ENCODE measurements at regions not wholly inside any gene's neighbourhood (a gene's known extent, or its start where the extent isn't known, plus 50 kb on each side); places are given as distances from the start of the nearest gene placed in this dataset.

DNA sequence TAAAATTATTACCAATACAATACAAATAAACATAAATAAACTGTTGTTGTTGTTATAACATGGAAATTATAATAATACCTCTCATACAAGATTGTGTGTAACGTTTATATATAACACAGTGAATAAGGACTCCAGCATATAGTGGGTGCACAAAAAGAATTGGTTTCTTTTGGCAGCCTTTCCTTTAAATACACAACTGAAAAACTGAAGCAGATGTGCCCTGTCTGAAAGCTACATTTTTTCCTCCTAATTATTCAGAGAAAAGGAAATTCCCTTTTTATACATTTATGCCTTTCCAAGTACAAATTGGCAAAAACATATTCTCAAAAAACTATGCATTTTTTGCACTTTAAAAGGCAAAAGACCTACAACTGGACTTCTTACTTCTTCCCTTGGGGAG is 928.9 kb upstream of the NR2F2 start:
- Histone ChIP-seq H3K36me3 (ENCODE audit: insufficient read depth, low read length) (no peaks in the 10 kb centered on the region), H3K27ac (ENCODE audit: low read depth, low read length) (no peak overlapping the region), H3K4me3 (ENCODE audit: low read depth in 1 of 2, low read length in 2 of 2) (no peak overlapping the region), H3K27me3 (ENCODE audit: control insufficient read depth in 1 of 2, insufficient read depth in 2 of 2, low read length in 2 of 2) (no peaks in the 10 kb centered on the region), H3K9me3 (ENCODE audit: low read length) (no peaks in the 10 kb centered on the region), H3K4me1 (ENCODE audit: insufficient read depth, low read length) (no peaks in the 10 kb centered on the region), H3K9ac (ENCODE audit: low read length) (no peak overlapping the region)

DNA sequence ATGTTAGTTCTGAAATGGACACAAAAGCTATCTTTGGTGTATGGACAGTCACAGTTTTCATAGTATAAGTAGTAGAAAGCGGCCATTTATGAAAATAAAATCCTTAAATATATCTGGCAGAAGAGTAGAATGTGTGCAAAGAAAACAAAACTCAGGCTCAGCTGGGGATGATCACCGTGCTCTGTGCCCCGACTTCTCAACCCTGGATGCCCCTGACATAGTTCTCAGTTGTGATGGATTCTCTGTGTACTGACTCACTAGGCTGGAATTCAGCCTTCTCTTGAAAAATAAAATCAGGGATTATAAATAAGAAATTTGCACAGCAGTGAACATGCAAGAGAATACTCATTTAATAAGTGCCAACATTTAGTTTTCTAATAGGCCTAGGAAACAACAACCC is 925.1 kb upstream of the NR2F2 start:
- H3K27ac ChIP-seq (ENCODE audit: low read depth, low read length), result no peak overlapping the region
- H3K4me1 ChIP-seq (ENCODE audit: insufficient read depth, low read length), result no peaks in the 10 kb centered on the region
- no peaks in the 10 kb centered on the region for H3K9me3 ChIP-seq (ENCODE audit: low read length)
- no peaks in the 10 kb centered on the region for H3K36me3 ChIP-seq (ENCODE audit: insufficient read depth, low read length)
- no peak overlapping the region for H3K4me3 ChIP-seq (ENCODE audit: low read depth in 1 of 2, low read length in 2 of 2)
- no peak overlapping the region for H3K9ac ChIP-seq (ENCODE audit: low read length)
- no peaks in the 10 kb centered on the region for H3K27me3 ChIP-seq (ENCODE audit: control insufficient read depth in 1 of 2, insufficient read depth in 2 of 2, low read length in 2 of 2)

DNA sequence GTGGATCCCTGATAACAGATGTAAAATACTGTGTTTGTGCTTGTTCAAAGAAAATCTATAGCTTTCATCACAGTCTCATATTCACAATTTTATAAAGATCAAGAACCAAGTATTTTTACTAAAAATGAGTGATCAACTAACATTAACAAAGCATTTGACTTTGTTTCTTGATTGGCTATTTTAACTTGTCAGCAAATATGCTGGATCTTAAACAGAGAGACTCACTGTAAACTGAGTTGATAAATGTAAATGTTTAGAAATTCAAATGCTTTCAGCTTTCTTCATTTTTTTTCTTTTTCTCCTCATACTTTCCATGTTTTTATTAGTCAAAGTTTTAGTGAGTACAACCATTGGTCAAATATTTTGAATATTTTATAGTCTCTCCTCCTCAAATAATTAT is 923.0 kb upstream of the NR2F2 start:
- Histone ChIP-seq H3K27me3 (ENCODE audit: control insufficient read depth in 1 of 2, insufficient read depth in 2 of 2, low read length in 2 of 2) (no peaks in the 10 kb centered on the region), H3K27ac (ENCODE audit: low read depth, low read length) (no peak overlapping the region), H3K9me3 (ENCODE audit: low read length) (no peaks in the 10 kb centered on the region), H3K9ac (ENCODE audit: low read length) (no peak overlapping the region), H3K36me3 (ENCODE audit: insufficient read depth, low read length) (no peaks in the 10 kb centered on the region), H3K4me3 (ENCODE audit: low read depth in 1 of 2, low read length in 2 of 2) (no peak overlapping the region), H3K4me1 (ENCODE audit: insufficient read depth, low read length) (no peaks in the 10 kb centered on the region)

DNA sequence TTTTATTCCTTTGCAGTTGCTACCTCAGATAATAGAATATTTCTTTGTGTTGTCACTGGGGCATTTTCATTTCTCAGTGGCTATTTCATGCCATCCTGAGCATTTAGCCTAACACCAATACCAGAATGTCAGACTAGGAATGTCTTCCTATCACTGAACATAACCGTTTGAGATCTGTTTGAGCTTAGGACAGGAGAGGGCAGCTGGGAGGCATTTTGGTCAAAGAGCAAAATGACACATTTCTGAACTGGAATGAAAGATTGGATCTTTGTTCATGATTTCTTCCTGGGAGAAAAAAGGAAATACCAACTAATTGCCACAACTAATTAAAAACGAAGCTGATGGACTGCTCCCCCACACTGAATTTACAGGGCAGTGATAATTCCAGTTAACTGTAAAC is 921.3 kb upstream of the NR2F2 start:
- Histone ChIP-seq H3K27ac (ENCODE audit: low read depth, low read length) (no peak overlapping the region), H3K36me3 (ENCODE audit: insufficient read depth, low read length) (no peaks in the 10 kb centered on the region), H3K27me3 (ENCODE audit: control insufficient read depth in 1 of 2, insufficient read depth in 2 of 2, low read length in 2 of 2) (no peaks in the 10 kb centered on the region), H3K9ac (ENCODE audit: low read length) (no peak overlapping the region), H3K4me1 (ENCODE audit: insufficient read depth, low read length) (no peaks in the 10 kb centered on the region), H3K9me3 (ENCODE audit: low read length) (no peaks in the 10 kb centered on the region), H3K4me3 (ENCODE audit: low read depth in 1 of 2, low read length in 2 of 2) (no peak overlapping the region)

DNA sequence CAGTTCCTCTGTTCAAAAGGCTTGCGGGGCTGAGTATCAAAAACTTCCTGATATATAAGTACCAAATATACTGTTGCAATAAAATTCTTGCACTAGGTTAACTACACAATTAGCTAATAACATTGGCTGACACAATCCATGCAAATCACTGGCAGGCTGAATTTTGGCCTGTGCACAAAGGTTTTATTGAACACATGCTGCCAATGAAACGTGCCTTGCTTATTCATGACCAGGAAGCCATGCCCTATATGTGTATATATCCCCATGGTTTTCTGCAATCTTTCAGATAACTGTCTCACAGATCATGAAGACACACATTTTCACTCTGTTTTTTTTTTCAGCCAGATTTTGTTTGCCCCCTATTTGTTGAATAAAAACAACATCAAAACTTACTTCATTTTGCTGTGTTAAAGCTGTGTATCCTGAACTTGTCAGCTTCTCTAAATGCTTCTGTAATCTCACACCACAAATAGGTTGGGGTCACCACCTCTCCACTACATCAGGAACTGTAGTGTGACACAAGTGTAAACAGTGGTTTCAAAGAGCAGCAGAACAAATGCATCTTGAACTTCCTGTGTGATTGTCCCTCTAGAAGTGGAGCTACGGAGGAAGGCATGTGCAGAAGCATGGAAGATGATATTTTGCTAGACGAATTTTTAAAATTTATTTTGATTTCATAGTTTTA is 920.7 kb upstream of the NR2F2 start:
- H3K27ac ChIP-seq (ENCODE audit: low read depth, low read length), result no peak overlapping the region
- no peaks in the 10 kb centered on the region for H3K36me3 ChIP-seq (ENCODE audit: insufficient read depth, low read length)
- H3K4me3 ChIP-seq (ENCODE audit: low read depth in 1 of 2, low read length in 2 of 2), result no peak overlapping the region
- H3K27me3 ChIP-seq (ENCODE audit: control insufficient read depth in 1 of 2, insufficient read depth in 2 of 2, low read length in 2 of 2), result no peaks in the 10 kb centered on the region
- H3K9ac ChIP-seq (ENCODE audit: low read length), result no peak overlapping the region
- no peaks in the 10 kb centered on the region for H3K4me1 ChIP-seq (ENCODE audit: insufficient read depth, low read length)
- H3K9me3 ChIP-seq (ENCODE audit: low read length), result no peaks in the 10 kb centered on the region

DNA sequence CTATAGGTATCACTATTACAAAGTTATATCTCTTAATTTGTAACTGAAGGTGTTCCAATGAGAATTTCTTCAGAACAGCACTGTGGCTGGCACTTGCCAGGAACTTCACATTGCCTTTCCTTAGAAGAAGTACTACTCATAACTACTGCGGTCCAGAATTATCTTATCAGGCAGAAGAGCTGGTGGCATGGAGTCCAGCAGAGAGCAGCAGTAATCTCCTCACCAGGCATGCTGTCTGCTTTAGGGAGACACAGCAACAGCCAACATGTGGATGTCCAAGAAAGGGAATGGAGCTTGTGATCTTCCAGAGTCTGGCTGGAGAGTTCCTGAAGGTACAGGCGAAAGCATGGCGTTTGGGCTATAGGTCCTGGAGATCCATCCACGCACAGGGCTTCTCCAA is 919.7 kb upstream of the NR2F2 start:
- Histone ChIP-seq H3K36me3 (ENCODE audit: insufficient read depth, low read length) (no peaks in the 10 kb centered on the region), H3K27ac (ENCODE audit: low read depth, low read length) (no peak overlapping the region), H3K27me3 (ENCODE audit: control insufficient read depth in 1 of 2, insufficient read depth in 2 of 2, low read length in 2 of 2) (no peaks in the 10 kb centered on the region), H3K9me3 (ENCODE audit: low read length) (no peaks in the 10 kb centered on the region), H3K9ac (ENCODE audit: low read length) (no peak overlapping the region), H3K4me1 (ENCODE audit: insufficient read depth, low read length) (no peaks in the 10 kb centered on the region), H3K4me3 (ENCODE audit: low read depth in 1 of 2, low read length in 2 of 2) (no peak overlapping the region)

DNA sequence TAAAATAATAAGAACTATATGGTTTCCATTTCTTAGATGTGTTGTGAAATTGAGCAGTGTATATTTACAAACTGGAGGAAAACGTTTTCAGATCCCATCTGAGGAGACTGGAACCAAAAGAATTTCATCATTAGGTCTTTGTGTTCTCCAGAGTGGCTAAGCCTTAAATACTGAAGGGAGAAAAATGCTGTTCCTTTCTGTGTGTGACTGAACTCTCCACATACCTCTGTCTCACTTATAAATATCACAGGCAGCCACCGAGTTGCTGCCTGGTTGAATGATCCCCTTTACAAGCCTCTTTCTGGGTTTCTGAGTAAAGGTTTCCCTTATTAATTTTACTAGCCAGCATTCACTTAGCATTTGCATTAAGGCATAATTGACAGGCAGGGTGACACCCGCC is 913.9 kb upstream of the NR2F2 start:
- no peak overlapping the region for H3K9ac ChIP-seq (ENCODE audit: low read length)
- no peak overlapping the region for H3K27ac ChIP-seq (ENCODE audit: low read depth, low read length)
- no peaks in the 10 kb centered on the region for H3K4me1 ChIP-seq (ENCODE audit: insufficient read depth, low read length)
- H3K4me3 ChIP-seq (ENCODE audit: low read depth in 1 of 2, low read length in 2 of 2), result no peak overlapping the region
- H3K27me3 ChIP-seq (ENCODE audit: control insufficient read depth in 1 of 2, insufficient read depth in 2 of 2, low read length in 2 of 2), result no peaks in the 10 kb centered on the region
- H3K9me3 ChIP-seq (ENCODE audit: low read length), result no peaks in the 10 kb centered on the region
- H3K36me3 ChIP-seq (ENCODE audit: insufficient read depth, low read length), result no peaks in the 10 kb centered on the region

DNA sequence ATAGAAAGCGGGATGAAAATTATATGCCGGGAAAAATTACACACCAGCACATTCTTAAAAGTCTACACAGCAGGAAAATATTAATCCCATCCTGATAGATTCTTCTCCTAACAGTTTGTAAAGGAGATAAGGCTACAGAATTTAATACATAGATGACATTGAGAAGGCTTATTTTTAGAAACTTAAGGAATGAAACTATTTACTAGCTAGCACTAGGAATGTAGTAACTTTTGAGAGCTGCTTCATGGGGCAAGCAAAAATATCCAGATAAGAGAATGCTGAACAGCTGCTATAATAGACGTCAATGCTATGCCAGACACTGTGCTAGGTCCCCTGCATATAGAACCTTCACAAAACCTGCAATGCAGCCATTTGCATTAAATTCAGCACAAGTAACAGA is 912.7 kb upstream of the NR2F2 start:
- H3K27me3 ChIP-seq (ENCODE audit: control insufficient read depth in 1 of 2, insufficient read depth in 2 of 2, low read length in 2 of 2), result no peaks in the 10 kb centered on the region
- H3K4me3 ChIP-seq (ENCODE audit: low read depth in 1 of 2, low read length in 2 of 2), result no peak overlapping the region
- H3K9ac ChIP-seq (ENCODE audit: low read length), result no peak overlapping the region
- no peaks in the 10 kb centered on the region for H3K9me3 ChIP-seq (ENCODE audit: low read length)
- no peaks in the 10 kb centered on the region for H3K4me1 ChIP-seq (ENCODE audit: insufficient read depth, low read length)
- no peaks in the 10 kb centered on the region for H3K36me3 ChIP-seq (ENCODE audit: insufficient read depth, low read length)
- no peak overlapping the region for H3K27ac ChIP-seq (ENCODE audit: low read depth, low read length)

DNA sequence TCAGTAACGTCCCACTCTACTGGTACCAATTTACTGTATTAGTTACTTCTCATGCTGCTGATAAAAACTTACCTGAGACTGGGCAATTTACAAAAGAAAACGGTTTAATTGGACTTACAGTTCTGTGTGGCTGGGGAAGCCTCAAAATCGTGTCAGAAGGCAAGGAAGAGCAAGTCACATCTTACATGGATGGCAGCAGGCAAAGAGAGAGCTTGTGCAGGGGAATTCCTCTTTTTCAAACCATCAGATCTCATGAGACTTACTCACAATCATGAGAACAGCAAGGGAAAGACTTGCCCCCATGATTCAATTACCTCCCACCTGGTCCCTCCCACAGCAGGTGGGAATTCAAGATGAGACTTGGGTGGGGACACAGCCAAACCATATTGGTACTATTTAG is 908.2 kb upstream of the NR2F2 start:
- Histone ChIP-seq H3K27me3 (ENCODE audit: control insufficient read depth in 1 of 2, insufficient read depth in 2 of 2, low read length in 2 of 2) (no peaks in the 10 kb centered on the region), H3K4me1 (ENCODE audit: insufficient read depth, low read length) (no peaks in the 10 kb centered on the region), H3K36me3 (ENCODE audit: insufficient read depth, low read length) (no peaks in the 10 kb centered on the region), H3K9me3 (ENCODE audit: low read length) (no peaks in the 10 kb centered on the region), H3K4me3 (ENCODE audit: low read depth in 1 of 2, low read length in 2 of 2) (no peak overlapping the region), H3K27ac (ENCODE audit: low read depth, low read length) (no peak overlapping the region), H3K9ac (ENCODE audit: low read length) (no peak overlapping the region)

DNA sequence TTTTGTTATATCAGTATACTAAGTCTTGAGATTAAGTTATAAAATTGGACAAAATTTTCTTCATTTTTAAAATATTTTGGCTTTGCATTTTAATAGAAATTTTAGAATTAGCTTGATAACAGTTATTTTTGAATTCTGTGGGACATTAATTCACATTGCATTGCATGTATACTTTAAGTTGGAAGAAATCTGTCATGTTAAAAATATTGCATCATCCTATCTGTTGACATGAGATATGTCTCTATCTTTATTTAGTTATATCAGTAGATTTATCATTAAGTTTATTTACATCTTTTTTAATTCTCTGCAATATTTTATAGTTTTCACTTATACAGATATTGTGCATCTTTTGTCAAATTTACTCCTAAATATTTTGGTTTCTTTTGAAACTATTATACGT is 904.6 kb upstream of the NR2F2 start:
- Histone ChIP-seq H3K9me3 (ENCODE audit: low read length) (no peaks in the 10 kb centered on the region), H3K4me1 (ENCODE audit: insufficient read depth, low read length) (no peaks in the 10 kb centered on the region), H3K27me3 (ENCODE audit: control insufficient read depth in 1 of 2, insufficient read depth in 2 of 2, low read length in 2 of 2) (no peaks in the 10 kb centered on the region), H3K9ac (ENCODE audit: low read length) (no peak overlapping the region), H3K27ac (ENCODE audit: low read depth, low read length) (no peak overlapping the region), H3K4me3 (ENCODE audit: low read depth in 1 of 2, low read length in 2 of 2) (no peak overlapping the region), H3K36me3 (ENCODE audit: insufficient read depth, low read length) (no peaks in the 10 kb centered on the region)

DNA sequence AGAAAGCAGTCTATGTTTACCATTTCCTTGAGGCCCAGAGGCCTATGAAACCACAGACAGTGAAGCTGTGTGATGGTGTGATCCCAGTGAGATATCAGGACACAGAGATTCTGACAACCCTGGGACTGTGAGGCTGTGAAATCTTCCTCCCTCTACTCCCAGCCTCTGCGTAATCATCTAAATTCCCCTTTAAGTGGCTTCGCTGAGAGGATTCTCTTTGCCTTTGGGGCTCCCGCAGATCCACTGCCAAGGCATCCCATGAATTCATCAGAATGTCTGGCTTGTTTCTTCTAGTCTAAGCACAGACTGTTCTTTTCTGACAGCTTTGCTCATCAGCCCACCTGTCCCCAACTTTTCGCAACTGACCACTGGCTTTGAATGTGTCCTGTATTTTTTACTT is 901.2 kb upstream of the NR2F2 start:
- no peaks in the 10 kb centered on the region for H3K4me1 ChIP-seq (ENCODE audit: insufficient read depth, low read length)
- H3K27me3 ChIP-seq (ENCODE audit: control insufficient read depth in 1 of 2, insufficient read depth in 2 of 2, low read length in 2 of 2), result no peaks in the 10 kb centered on the region
- H3K9ac ChIP-seq (ENCODE audit: low read length), result no peak overlapping the region
- no peaks in the 10 kb centered on the region for H3K36me3 ChIP-seq (ENCODE audit: insufficient read depth, low read length)
- H3K27ac ChIP-seq (ENCODE audit: low read depth, low read length), result no peak overlapping the region
- no peak overlapping the region for H3K4me3 ChIP-seq (ENCODE audit: low read depth in 1 of 2, low read length in 2 of 2)
- no peaks in the 10 kb centered on the region for H3K9me3 ChIP-seq (ENCODE audit: low read length)

DNA sequence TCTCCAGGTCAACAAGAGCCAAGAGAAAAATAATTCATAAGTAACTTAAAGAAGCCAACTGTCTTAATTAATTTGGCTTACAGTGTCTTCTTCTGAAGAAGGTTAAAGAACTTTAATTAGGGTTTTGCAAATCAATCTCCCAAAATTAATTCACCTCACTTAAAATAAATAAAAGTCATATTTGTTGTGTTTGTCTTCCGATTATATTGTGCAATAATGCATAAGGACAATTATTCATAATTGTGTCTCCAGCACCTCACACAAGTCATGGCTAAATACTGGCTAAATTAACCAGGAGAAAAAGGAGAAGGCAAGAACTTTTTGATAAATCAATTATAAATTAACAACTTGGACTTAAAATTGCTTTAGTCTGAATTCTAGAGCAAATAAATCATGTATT is 899.0 kb upstream of the NR2F2 start:
- no peak overlapping the region for H3K27ac ChIP-seq (ENCODE audit: low read depth, low read length)
- no peak overlapping the region for H3K9ac ChIP-seq (ENCODE audit: low read length)
- H3K4me3 ChIP-seq (ENCODE audit: low read depth in 1 of 2, low read length in 2 of 2), result no peak overlapping the region
- H3K4me1 ChIP-seq (ENCODE audit: insufficient read depth, low read length), result no peaks in the 10 kb centered on the region
- no peaks in the 10 kb centered on the region for H3K9me3 ChIP-seq (ENCODE audit: low read length)
- no peaks in the 10 kb centered on the region for H3K36me3 ChIP-seq (ENCODE audit: insufficient read depth, low read length)
- H3K27me3 ChIP-seq (ENCODE audit: control insufficient read depth in 1 of 2, insufficient read depth in 2 of 2, low read length in 2 of 2), result no peaks in the 10 kb centered on the region

All from muscle layer of colon (tissue), 2 donors.